Fibroblast of villous mesenchyme (primary cell): ENCODE measurements at regions not wholly inside any gene's neighbourhood (a gene's known extent, or its start where the extent isn't known, plus 50 kb on each side); places are given as distances from the start of the nearest gene placed in this dataset.

ENCODE experiments used
- DNase-seq: peaks from one replicate; pipeline ENCODE4 v3.0.0-alpha.2; 2010; ENCODE audit warnings: low read depth
- H3K4me3 ChIP-seq: 2 replicates; pipeline ENCODE4 v1.5.1; 2011; ENCODE audit warnings: low read depth, mild to moderate bottlenecking, low read length
- TF ChIP-seq, protein P1 (sequence below): IDR thresholded peaks from 2 replicates; pipeline ENCODE4 v1.5.1; 2012; ENCODE audit warnings: low read depth, mild to moderate bottlenecking, low read length; ENCODE audit not compliant: insufficient read depth

- no peak for DNase-seq
Measured at GRCh38 chr2:57891086-57891712, 155.4 kb upstream of the VRK2 start.

DNA sequence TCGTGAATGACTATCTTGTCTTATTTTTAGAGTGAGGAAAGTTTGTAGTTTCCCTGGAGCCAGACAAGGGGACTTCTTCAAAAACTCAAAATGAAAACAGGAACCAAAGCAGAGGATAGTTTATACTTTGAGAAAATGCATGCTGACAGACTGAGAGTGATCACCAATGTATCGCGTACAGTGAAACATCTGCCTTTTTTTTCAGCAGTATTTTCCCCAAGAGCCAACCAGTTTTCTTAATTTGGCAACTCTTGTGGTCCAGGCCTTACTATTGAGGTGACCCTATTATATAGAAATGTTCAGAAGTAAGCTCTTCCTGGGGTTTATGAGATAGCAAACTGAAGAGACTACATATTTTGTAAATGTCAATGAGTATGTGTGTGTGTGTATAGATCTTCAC lies 153.7 kb upstream of the VRK2 start:
- no peak for DNase-seq
- no peak overlapping the region for H3K4me3 ChIP-seq
- TF ChIP-seq, protein P1, sequence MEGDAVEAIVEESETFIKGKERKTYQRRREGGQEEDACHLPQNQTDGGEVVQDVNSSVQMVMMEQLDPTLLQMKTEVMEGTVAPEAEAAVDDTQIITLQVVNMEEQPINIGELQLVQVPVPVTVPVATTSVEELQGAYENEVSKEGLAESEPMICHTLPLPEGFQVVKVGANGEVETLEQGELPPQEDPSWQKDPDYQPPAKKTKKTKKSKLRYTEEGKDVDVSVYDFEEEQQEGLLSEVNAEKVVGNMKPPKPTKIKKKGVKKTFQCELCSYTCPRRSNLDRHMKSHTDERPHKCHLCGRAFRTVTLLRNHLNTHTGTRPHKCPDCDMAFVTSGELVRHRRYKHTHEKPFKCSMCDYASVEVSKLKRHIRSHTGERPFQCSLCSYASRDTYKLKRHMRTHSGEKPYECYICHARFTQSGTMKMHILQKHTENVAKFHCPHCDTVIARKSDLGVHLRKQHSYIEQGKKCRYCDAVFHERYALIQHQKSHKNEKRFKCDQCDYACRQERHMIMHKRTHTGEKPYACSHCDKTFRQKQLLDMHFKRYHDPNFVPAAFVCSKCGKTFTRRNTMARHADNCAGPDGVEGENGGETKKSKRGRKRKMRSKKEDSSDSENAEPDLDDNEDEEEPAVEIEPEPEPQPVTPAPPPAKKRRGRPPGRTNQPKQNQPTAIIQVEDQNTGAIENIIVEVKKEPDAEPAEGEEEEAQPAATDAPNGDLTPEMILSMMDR = no peak

More at GRCh38 chr2:57891086-57891712, 155.4 kb upstream of the VRK2 start:
- TF ChIP-seq, protein P1 = no peak
- no peak overlapping the region for H3K4me3 ChIP-seq

DNA sequence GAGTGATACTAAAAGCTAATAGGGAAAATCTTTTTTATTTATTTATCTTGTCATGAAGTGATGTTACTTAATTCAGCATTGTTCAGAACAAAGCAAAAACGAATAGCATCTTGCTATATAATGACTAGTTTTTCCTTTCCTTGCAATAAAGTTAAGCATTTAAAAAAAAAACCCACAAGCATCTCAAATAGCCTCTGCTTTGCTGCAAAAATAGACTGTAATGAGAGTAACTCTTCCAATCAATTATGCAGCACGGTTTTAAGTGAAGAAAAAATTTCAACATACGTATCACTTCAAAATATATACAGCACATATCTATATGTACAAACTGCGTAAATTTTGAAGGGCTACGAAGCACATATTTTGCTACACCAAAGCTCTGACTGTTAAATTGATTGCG lies 153.3 kb upstream of the VRK2 start:
- H3K4me3 ChIP-seq = no peak overlapping the region
- TF ChIP-seq, protein P1 = no peak
- DNase-seq = no peak

DNA sequence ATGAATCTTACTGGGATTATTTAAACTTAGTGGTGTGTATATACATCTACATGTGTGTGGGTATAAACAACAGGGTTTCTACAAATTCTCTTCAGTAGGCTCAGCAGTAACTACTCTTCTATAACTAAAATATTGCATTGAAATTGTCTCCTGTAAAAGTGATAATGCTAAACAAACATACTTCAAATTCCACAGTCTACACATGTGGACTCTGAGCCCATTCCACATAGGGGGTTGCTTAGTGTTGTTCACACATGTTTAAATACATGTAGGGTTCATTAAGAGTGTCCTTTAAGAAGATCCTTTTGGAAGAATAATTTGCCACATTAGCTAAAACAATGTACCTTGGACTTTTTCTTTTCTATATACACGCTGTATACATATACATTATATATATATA lies 152.8 kb upstream of the VRK2 start:
- H3K4me3 ChIP-seq = no peak overlapping the region
- DNase-seq = no peak
- TF ChIP-seq, protein P1 = no peak

DNA sequence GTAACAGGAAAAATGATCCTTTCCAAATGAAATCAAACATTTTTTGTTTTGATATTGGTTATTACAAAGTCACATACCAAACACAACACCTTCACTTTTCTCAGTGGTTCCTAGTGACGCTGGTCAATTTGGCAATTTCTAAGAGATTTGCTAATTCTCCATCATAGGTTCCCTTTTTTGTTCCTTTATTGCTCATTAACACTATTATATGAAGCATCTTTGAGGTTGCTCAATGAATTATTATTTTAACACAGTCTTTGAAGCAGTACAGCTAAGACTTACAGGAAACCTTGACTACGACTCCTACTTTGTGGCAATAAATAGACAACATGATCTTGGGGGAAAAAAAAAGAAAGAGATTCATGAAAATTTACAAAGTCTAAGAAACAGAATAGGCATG lies 152.2 kb upstream of the VRK2 start:
- TF ChIP-seq, protein P1 = no peak

DNA sequence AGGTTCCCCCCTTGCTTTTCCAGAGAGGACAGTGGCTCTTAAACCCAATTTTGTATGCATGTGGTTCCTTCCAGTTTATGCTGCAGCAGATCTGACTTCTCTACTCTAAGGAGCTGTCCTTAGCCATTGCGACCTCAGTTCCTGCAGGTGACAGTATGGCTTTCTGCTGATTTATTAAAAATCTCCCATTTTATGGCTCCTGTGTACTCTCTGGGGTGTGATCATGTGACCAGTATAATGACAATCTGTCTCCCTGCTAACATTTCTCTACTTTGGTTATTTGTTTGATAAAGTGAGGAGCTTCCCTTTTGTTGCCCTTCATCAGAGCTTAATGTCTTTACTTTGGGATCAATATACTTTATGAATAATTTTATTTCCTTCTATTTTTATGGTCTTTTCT lies 148.7 kb upstream of the VRK2 start:
- TF ChIP-seq, protein P1 = no peak
- no peak overlapping the region for H3K4me3 ChIP-seq
- DNase-seq = no peak

More for the DNA sequence above, 152.2 kb upstream of the VRK2 start:
- no peak for DNase-seq
- no peak overlapping the region for H3K4me3 ChIP-seq

DNA sequence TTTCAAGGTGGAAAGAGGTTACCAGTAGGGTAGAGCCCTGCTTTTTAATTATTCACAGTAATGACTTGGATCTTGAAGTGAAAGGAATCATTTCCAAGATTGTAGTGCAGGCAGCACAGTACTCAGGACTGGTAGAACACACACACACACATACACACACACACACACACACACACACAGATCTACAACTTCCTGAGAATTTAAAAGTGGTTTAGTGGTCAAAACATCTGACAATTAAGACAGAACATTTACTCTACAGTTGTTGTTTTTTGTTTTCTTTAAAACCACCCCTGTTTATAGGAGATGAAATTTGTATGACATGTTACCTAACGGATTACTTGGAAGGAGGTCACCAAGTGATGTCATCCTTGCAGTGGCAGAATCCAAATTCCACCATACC lies 146.7 kb upstream of the VRK2 start:
- DNase-seq = no peak
- no peak overlapping the region for H3K4me3 ChIP-seq
- TF ChIP-seq, protein P1 = no peak
